KMS-11 (cell line): ENCODE measurements at regions not wholly inside any gene's neighbourhood (a gene's known extent, or its start where the extent isn't known, plus 50 kb on each side); places are given as distances from the start of the nearest gene placed in this dataset.

Source experiments
- H2AFZ ChIP-seq: fragments of 200-600 bp; sonication (generic); 2 replicates; pipeline ENCODE4 v1.6.1; 2016; ENCODE audit warnings: antibody characterized with exemption, mixed run types, low read depth
- H3K27ac ChIP-seq: fragments of 200-600 bp; sonication (generic); 2 replicates; pipeline ENCODE4 v1.6.1; 2016; ENCODE audit warnings: mild to moderate bottlenecking, mixed run types
- H3K27me3 ChIP-seq: fragments of 200-600 bp; sonication (generic); 2 replicates; pipeline ENCODE4 v1.6.1; 2017; ENCODE audit warnings: mild to moderate bottlenecking, low read depth, mixed run types, moderate library complexity; ENCODE audit not compliant: insufficient read depth
- H3K36me3 ChIP-seq: fragments of 200-600 bp; sonication (generic); 2 replicates; pipeline ENCODE4 v1.6.1; 2017; ENCODE audit warnings: mild to moderate bottlenecking, mixed run types; ENCODE audit not compliant: insufficient read depth
- H3K4me1 ChIP-seq: fragments of 200-600 bp; sonication (generic); 2 replicates; pipeline ENCODE4 v1.6.1; 2016; ENCODE audit warnings: mild to moderate bottlenecking, low read depth, mixed run types; ENCODE audit not compliant: poor library complexity, severe bottlenecking
- H3K4me2 ChIP-seq: fragments of 200-600 bp; sonication (generic); 2 replicates; pipeline ENCODE4 v1.7.0; 2016; ENCODE audit warnings: mild to moderate bottlenecking, mixed run types
- H3K4me3 ChIP-seq: fragments of 200-600 bp; sonication (generic); IDR thresholded peaks from 2 replicates; pipeline ENCODE4 v1.6.1; 2017; ENCODE audit warnings: low read depth, low read length, mixed read lengths; ENCODE audit not compliant: insufficient read depth
- H3K79me2 ChIP-seq: fragments of 200-600 bp; sonication (generic); 2 replicates; pipeline ENCODE4 v1.6.1; 2016; ENCODE audit warnings: low read depth, mixed run types; ENCODE audit not compliant: insufficient read depth
- H3K9ac ChIP-seq: fragments of 200-600 bp; sonication (generic); 2 replicates; pipeline ENCODE4 v1.6.1; 2016; ENCODE audit warnings: mild to moderate bottlenecking, mixed run types
- H4K20me1 ChIP-seq: fragments of 200-600 bp; sonication (generic); 2 replicates; pipeline ENCODE4 v1.6.1; 2016; ENCODE audit warnings: mild to moderate bottlenecking, mixed run types; ENCODE audit not compliant: insufficient read depth
- CTCF ChIP-seq: fragments of 200-600 bp; sonication (generic); conservative IDR thresholded peaks from 2 replicates; pipeline ENCODE4 v1.6.1; 2017; ENCODE audit warnings: low read depth, mild to moderate bottlenecking, antibody characterized with exemption, low read length, moderate library complexity, mixed read lengths

GRCh38 chr7:18145160-18145559 lies 117.5 kb upstream of the PRPS1L1 start:
- H4K20me1 ChIP-seq, result no peaks in the 10 kb centered on the region
- no peaks in the 10 kb centered on the region for H3K36me3 ChIP-seq
- H3K27ac ChIP-seq, result no peak overlapping the region
- no peaks in the 10 kb centered on the region for H3K79me2 ChIP-seq
- peaks cover 12% of the 10 kb centered on the region for H3K4me1 ChIP-seq
- H2AFZ ChIP-seq, result no peak overlapping the region
- no peak for TF ChIP-seq CTCF
- H3K4me3 ChIP-seq, result no peak overlapping the region
- H3K9ac ChIP-seq, result no peak overlapping the region
- H3K4me2 ChIP-seq, result no peak overlapping the region
- no peaks in the 10 kb centered on the region for H3K27me3 ChIP-seq

- Histone ChIP-seq H3K27me3 (no peaks in the 10 kb centered on the region), H3K27ac (no peak overlapping the region), H3K36me3 (no peaks in the 10 kb centered on the region), H3K4me1 (no peaks in the 10 kb centered on the region), H2AFZ (0 out of 2 replicates have a peak overlapping the region, but pooled peaks have one; percentile 25), H3K79me2 (no peaks in the 10 kb centered on the region), H4K20me1 (no peaks in the 10 kb centered on the region), H3K4me2 (no peak overlapping the region), H3K9ac (no peak overlapping the region), H3K4me3 (no peak overlapping the region)
- no peak for TF ChIP-seq CTCF
Observed at GRCh38 chr7:18151422-18151821, 123.8 kb upstream of the PRPS1L1 start.

GRCh38 chr7:18153183-18153748 lies 125.6 kb upstream of the PRPS1L1 start:
- no peaks in the 10 kb centered on the region for H4K20me1 ChIP-seq
- no peak overlapping the region for H3K27ac ChIP-seq
- no peak overlapping the region for H2AFZ ChIP-seq
- H3K27me3 ChIP-seq, result no peaks in the 10 kb centered on the region
- H3K36me3 ChIP-seq, result no peaks in the 10 kb centered on the region
- H3K9ac ChIP-seq, result no peak overlapping the region
- H3K4me2 ChIP-seq, result no peak overlapping the region
- no peak for TF ChIP-seq CTCF
- H3K4me3 ChIP-seq, result no peak overlapping the region
- H3K79me2 ChIP-seq, result no peaks in the 10 kb centered on the region
- no peaks in the 10 kb centered on the region for H3K4me1 ChIP-seq

- Histone ChIP-seq H3K27ac (no peak overlapping the region), H3K79me2 (no peaks in the 10 kb centered on the region), H2AFZ (no peak overlapping the region)
Observed at GRCh38 chr7:18154726-18155125, 127.1 kb upstream of the PRPS1L1 start.

More at GRCh38 chr7:18154726-18155125, 127.1 kb upstream of the PRPS1L1 start:
- no peaks in the 10 kb centered on the region for H3K4me1 ChIP-seq
- H4K20me1 ChIP-seq, result no peaks in the 10 kb centered on the region
- H3K36me3 ChIP-seq, result no peaks in the 10 kb centered on the region
- no peak overlapping the region for H3K4me3 ChIP-seq
- no peak for TF ChIP-seq CTCF
- H3K27me3 ChIP-seq, result no peaks in the 10 kb centered on the region
- no peak overlapping the region for H3K4me2 ChIP-seq
- H3K9ac ChIP-seq, result no peak overlapping the region
